GM23338 (cell line): ENCODE measurements at regions not wholly inside any gene's neighbourhood (a gene's known extent, or its start where the extent isn't known, plus 50 kb on each side); places are given as distances from the start of the nearest gene placed in this dataset.

Experiments used
- CREB1 ChIP-seq: fragments of 250-450 bp; sonication (Bioruptor Pico); IDR thresholded peaks from 2 replicates; pipeline ENCODE4 v1.5.0; 2020; ENCODE audit warnings: low read depth, mild to moderate bottlenecking, moderate library complexity
- EZH2 ChIP-seq: fragments of 200-600 bp; sonication (generic); IDR thresholded peaks from one replicate; pipeline ENCODE4 v1.8.0; 2017; ENCODE audit warnings: antibody characterized with exemption, mild to moderate bottlenecking, low read depth; ENCODE audit not compliant: unreplicated experiment
- EZH2phosphoT487 ChIP-seq: fragments of 200-600 bp; sonication (generic); IDR thresholded peaks from one replicate; pipeline ENCODE4 v1.8.1; 2018; ENCODE audit warnings: antibody characterized with exemption; ENCODE audit not compliant: unreplicated experiment
- NANOG ChIP-seq: IDR thresholded peaks from 2 replicates; pipeline ENCODE4 v1.6.1; 2016; ENCODE audit warnings: antibody characterized with exemption, borderline replicate concordance
- POLR2AphosphoS5 ChIP-seq: IDR thresholded peaks from 2 replicates; pipeline ENCODE4 v1.6.1; 2016; ENCODE audit warnings: antibody characterized with exemption, low read depth
- ZNF331 ChIP-seq: fragments of 250-450 bp; sonication (Bioruptor Pico); IDR thresholded peaks from 2 replicates; pipeline ENCODE4 v1.5.0; 2020; ENCODE audit warnings: low read depth, mild to moderate bottlenecking, moderate library complexity
- TF ChIP-seq, protein P1 (sequence below), 2 experiments: fragments of 200-600 bp in 1 of 2; sonication (generic) in 1 of 2; conservative IDR thresholded peaks; 2 replicates each; pipeline versions ENCODE4 v1.5.1 to v1.6.1; 2016 to 2017; ENCODE audit warnings: antibody characterized with exemption in 2 of 2, low read depth in 2 of 2, mild to moderate bottlenecking in 2 of 2, moderate library complexity in 1 of 2
- TF ChIP-seq, protein P2 (sequence below): IDR thresholded peaks from 2 replicates; pipeline ENCODE4 v1.6.1; 2016; ENCODE audit warnings: antibody characterized with exemption
- TF ChIP-seq, protein P3 (sequence below): IDR thresholded peaks from one replicate; pipeline ENCODE4 v1.6.1; 2018; ENCODE audit warnings: antibody characterized with exemption; ENCODE audit not compliant: unreplicated experiment

DNA sequence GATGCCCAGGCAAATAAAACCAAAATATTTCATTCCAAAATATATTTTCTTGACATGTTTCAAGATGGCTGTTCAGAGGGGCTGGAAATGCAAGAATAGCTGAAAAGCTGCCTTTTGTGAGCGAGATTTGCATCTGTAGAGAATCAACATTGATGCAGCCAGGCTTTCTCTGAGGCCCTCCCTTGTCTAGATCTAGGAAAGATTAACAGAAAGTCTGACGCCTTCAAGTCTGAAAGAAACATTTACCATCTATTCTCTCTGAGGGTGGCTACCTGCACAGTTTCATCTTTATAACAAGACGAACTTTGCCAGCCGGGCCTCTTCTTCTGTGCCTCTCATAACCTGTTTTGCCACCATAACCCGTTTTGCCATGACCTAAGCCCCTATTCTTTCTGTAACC is 170.2 kb downstream of the AKR1D1 start:
- TF ChIP-seq, protein P1, sequence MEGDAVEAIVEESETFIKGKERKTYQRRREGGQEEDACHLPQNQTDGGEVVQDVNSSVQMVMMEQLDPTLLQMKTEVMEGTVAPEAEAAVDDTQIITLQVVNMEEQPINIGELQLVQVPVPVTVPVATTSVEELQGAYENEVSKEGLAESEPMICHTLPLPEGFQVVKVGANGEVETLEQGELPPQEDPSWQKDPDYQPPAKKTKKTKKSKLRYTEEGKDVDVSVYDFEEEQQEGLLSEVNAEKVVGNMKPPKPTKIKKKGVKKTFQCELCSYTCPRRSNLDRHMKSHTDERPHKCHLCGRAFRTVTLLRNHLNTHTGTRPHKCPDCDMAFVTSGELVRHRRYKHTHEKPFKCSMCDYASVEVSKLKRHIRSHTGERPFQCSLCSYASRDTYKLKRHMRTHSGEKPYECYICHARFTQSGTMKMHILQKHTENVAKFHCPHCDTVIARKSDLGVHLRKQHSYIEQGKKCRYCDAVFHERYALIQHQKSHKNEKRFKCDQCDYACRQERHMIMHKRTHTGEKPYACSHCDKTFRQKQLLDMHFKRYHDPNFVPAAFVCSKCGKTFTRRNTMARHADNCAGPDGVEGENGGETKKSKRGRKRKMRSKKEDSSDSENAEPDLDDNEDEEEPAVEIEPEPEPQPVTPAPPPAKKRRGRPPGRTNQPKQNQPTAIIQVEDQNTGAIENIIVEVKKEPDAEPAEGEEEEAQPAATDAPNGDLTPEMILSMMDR (conservative IDR thresholded peaks at IDR 0.05; ENCODE audit: low read depth in 2 of 2) = no peak
- TF ChIP-seq NANOG (no peak), EZH2 (no peak), POLR2AphosphoS5 (no peak), ZNF331 (no peak), CREB1 (CRISPR knock-in tag) (no peak), EZH2phosphoT487 (no peak)
- TF ChIP-seq, protein P2, sequence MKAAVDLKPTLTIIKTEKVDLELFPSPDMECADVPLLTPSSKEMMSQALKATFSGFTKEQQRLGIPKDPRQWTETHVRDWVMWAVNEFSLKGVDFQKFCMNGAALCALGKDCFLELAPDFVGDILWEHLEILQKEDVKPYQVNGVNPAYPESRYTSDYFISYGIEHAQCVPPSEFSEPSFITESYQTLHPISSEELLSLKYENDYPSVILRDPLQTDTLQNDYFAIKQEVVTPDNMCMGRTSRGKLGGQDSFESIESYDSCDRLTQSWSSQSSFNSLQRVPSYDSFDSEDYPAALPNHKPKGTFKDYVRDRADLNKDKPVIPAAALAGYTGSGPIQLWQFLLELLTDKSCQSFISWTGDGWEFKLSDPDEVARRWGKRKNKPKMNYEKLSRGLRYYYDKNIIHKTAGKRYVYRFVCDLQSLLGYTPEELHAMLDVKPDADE = no peak
- TF ChIP-seq, protein P3, sequence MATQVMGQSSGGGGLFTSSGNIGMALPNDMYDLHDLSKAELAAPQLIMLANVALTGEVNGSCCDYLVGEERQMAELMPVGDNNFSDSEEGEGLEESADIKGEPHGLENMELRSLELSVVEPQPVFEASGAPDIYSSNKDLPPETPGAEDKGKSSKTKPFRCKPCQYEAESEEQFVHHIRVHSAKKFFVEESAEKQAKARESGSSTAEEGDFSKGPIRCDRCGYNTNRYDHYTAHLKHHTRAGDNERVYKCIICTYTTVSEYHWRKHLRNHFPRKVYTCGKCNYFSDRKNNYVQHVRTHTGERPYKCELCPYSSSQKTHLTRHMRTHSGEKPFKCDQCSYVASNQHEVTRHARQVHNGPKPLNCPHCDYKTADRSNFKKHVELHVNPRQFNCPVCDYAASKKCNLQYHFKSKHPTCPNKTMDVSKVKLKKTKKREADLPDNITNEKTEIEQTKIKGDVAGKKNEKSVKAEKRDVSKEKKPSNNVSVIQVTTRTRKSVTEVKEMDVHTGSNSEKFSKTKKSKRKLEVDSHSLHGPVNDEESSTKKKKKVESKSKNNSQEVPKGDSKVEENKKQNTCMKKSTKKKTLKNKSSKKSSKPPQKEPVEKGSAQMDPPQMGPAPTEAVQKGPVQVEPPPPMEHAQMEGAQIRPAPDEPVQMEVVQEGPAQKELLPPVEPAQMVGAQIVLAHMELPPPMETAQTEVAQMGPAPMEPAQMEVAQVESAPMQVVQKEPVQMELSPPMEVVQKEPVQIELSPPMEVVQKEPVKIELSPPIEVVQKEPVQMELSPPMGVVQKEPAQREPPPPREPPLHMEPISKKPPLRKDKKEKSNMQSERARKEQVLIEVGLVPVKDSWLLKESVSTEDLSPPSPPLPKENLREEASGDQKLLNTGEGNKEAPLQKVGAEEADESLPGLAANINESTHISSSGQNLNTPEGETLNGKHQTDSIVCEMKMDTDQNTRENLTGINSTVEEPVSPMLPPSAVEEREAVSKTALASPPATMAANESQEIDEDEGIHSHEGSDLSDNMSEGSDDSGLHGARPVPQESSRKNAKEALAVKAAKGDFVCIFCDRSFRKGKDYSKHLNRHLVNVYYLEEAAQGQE = no peak
